Naive thymus-derived CD4-positive, alpha-beta T cell (primary cell): ENCODE measurements at regions not wholly inside any gene's neighbourhood (a gene's known extent, or its start where the extent isn't known, plus 50 kb on each side); places are given as distances from the start of the nearest gene placed in this dataset.

Source experiments
- ATAC-seq: fragments of 150-1000 bp; cut with Tn5 transposase; 2 replicates; pipeline ENCODE4 v1.10.0; 2021; ENCODE audit warnings: mild to moderate bottlenecking, moderate library complexity
- CTCF ChIA-PET: fragments of 350-600 bp; sonication (Branson Sonifier 250); formaldehyde crosslinking; loops from one replicate; lab custom pipeline; 2021; ENCODE audit warnings: antibody characterized with exemption; lab: Charles Lee
- POLR2A ChIA-PET: fragments of 350-600 bp; sonication (Branson Sonifier 250); formaldehyde crosslinking; loops from one replicate; lab custom pipeline; 2021; ENCODE audit warnings: antibody characterized with exemption, inconsistent platforms; lab: Charles Lee
- DNase-seq, 9 donors: peaks; one replicate each; pipeline versions ENCODE4 v3.0.0 to v3.0.0-alpha.2; 2020 to 2022; ENCODE audit warnings: mixed read lengths in 1 of 9
- H3K27ac ChIP-seq: one replicate; pipeline ENCODE4 v1.7.0; 2013; ENCODE audit warnings: mild to moderate bottlenecking, low read depth, low read length, moderate library complexity
- H3K27me3 ChIP-seq, 2 donors: one replicate each; pipeline ENCODE4 v1.7.0; 2013; ENCODE audit warnings: low read length in 2 of 2, mild to moderate bottlenecking in 2 of 2, moderate library complexity in 2 of 2; ENCODE audit not compliant: control insufficient read depth in 2 of 2, insufficient read depth in 2 of 2
- H3K36me3 ChIP-seq, 3 experiments: 1 replicate in 2 of 3; 2 replicates in 1 of 3; pipeline ENCODE4 v1.7.0; 2013; ENCODE audit warnings: low read length in 3 of 3, mild to moderate bottlenecking in 3 of 3, moderate library complexity in 1 of 3; ENCODE audit not compliant: insufficient read depth in 3 of 3, control insufficient read depth in 2 of 3
- H3K4me1 ChIP-seq, 2 donors: one replicate each; pipeline ENCODE4 v1.7.0; 2013; ENCODE audit warnings: low read length in 2 of 2, mild to moderate bottlenecking in 2 of 2, moderate library complexity in 1 of 2; ENCODE audit not compliant: control insufficient read depth in 2 of 2, insufficient read depth in 2 of 2
- H3K4me3 ChIP-seq: 2 replicates; pipeline ENCODE4 v1.7.0; 2013; ENCODE audit warnings: mild to moderate bottlenecking, low read length
- H3K9me3 ChIP-seq, 3 experiments: 1 replicate in 2 of 3; 2 replicates in 1 of 3; pipeline ENCODE4 v1.7.0; 2013; ENCODE audit warnings: low read length in 3 of 3; ENCODE audit not compliant: control insufficient read depth in 2 of 3
- H3K27ac Mint-ChIP-seq, 9 donors: one replicate each; pipeline ENCODE4 v1.8.0; 2020 to 2022; ENCODE audit warnings: mixed read lengths in 9 of 9, mild to moderate bottlenecking in 8 of 9, moderate library complexity in 5 of 9, inconsistent platforms in 2 of 9
- H3K27me3 Mint-ChIP-seq, 5 donors: one replicate each; pipeline ENCODE4 v1.8.0; 2021 to 2022; ENCODE audit warnings: mixed read lengths in 5 of 5, mild to moderate bottlenecking in 1 of 5
- H3K36me3 Mint-ChIP-seq, 5 donors: one replicate each; pipeline ENCODE4 v1.8.0; 2020 to 2022; ENCODE audit warnings: mixed read lengths in 5 of 5, mild to moderate bottlenecking in 3 of 5, inconsistent platforms in 1 of 5
- H3K4me1 Mint-ChIP-seq, 7 donors: one replicate each; pipeline ENCODE4 v1.8.0; 2020 to 2022; ENCODE audit warnings: mixed read lengths in 7 of 7, mild to moderate bottlenecking in 3 of 7, inconsistent platforms in 1 of 7
- H3K4me3 Mint-ChIP-seq, 10 donors: one replicate each; pipeline ENCODE4 v1.8.0; 2020 to 2022; ENCODE audit warnings: mild to moderate bottlenecking in 10 of 10, mixed read lengths in 10 of 10, moderate library complexity in 6 of 10, inconsistent platforms in 2 of 10
- H3K9me3 Mint-ChIP-seq, 11 donors: one replicate each; pipeline ENCODE4 v1.8.0; 2020 to 2022; ENCODE audit warnings: mixed read lengths in 11 of 11, mild to moderate bottlenecking in 4 of 11, inconsistent platforms in 1 of 11, moderate library complexity in 1 of 11
- intact Hi-C, 2 donors: fragments of 100-400 bp; cut with micrococcal nuclease; formaldehyde crosslinking; loops; one replicate each; pipeline ENCODE4 v1.15.1; 2023

DNA sequence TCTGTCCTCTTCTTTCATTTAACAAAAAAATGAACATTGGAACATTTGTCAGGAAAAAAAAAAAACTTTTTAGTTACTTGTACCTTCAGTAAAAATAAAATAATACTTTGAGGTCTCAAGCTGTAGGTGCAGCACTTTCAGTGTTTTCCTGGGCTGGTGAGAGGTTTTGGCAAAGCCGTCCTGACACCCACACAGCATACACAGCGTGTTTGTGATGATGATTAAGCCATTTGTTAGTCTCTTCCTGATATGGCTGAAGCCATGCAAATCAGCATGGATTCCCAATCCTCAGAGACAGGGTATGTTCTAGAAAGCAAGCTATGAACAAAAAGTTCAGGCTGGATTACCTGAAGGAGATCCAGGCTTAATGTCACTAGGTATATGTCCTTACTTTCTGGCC is 236.8 kb downstream of the ZNF516 start:
- Mint-ChIP-seq H3K36me3 (no peaks in the 10 kb centered on the region), H3K4me3 (no peak overlapping the region), H3K27me3 (peaks cover 8 to 24% (median 9%) of the 10 kb centered on the region in 5 donors), H3K4me1 (no peaks in the 10 kb centered on the region), H3K9me3 (no peaks in the 10 kb centered on the region), H3K27ac (no peak overlapping the region)
- H3K36me3 ChIP-seq = no peaks in the 10 kb centered on the region
- H3K4me1 ChIP-seq = no peaks in the 10 kb centered on the region
- ATAC-seq (no peak), DNase-seq (no peak)
- CTCF ChIA-PET = no interaction called here
- intact Hi-C loops = no loop called here
- H3K9me3 ChIP-seq = no peaks in the 10 kb centered on the region
- POLR2A ChIA-PET = no interaction called here
- H3K4me3 ChIP-seq = no peak overlapping the region
- no peaks in the 10 kb centered on the region for H3K27me3 ChIP-seq
- no peak overlapping the region for H3K27ac ChIP-seq

DNA sequence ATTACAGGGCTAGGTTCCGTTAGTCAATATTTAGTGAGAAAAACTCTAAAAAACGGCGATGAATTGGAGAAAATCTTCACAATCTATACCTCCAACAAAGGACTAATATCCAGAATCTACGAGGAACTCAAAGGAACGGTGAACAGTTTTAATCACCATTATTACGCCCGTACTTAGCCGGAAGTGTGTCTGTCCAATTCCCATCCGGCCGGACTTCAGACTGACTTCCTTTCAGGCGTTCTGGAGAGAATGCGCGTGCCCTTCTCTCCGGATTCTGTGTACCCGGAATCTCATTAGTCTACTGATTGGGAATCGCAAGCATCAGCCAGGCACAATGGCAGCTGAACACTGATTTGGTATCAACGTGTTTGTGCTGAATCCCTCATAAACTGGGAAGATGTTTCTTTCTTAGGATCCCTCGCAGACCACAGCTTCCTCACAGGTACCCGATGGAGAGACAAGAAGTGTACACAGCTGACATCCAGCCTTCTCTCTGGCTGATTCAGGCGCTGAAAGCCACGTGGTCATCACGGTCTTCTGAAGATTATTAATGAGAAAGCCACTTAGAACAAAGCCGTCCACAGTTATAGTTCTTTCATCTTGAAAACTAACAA is 239.9 kb downstream of the ZNF516 start:
- intact Hi-C loops = no loop called here
- no peak overlapping the region for H3K4me3 ChIP-seq
- DNase-seq (no peak), ATAC-seq (no peak)
- no peaks in the 10 kb centered on the region for H3K9me3 ChIP-seq
- no peaks in the 10 kb centered on the region for H3K27me3 ChIP-seq
- Mint-ChIP-seq H3K4me3 (peak overlapping the region in 1 of 10 donors; percentile 59), H3K4me1 (no peaks in the 10 kb centered on the region), H3K9me3 (no peaks in the 10 kb centered on the region), H3K27me3 (peaks cover 9 to 23% (median 10%) of the 10 kb centered on the region in 5 donors), H3K27ac (no peak overlapping the region), H3K36me3 (no peaks in the 10 kb centered on the region)
- no peaks in the 10 kb centered on the region for H3K4me1 ChIP-seq
- POLR2A ChIA-PET = no interaction called here
- H3K36me3 ChIP-seq = no peaks in the 10 kb centered on the region
- CTCF ChIA-PET = no interaction called here
- H3K27ac ChIP-seq = no peak overlapping the region

DNA sequence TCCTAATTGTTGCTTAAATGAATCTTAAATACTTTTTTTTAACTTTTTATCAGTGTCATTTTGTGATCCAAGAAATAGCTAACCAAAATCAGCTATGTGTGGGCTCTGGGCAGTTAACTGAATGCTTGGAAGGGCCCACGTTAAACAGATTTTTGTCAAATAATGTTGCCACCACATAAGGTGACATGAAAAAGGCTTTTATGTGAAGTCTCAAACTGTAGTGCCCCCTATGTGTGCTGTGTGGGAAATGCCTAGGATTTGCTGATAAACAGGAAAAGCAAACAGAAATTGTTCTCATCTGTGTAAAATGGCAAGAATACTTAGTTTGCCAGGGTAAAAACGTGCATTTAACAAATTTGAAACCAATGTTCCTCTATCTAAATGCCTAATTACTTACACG is 242.2 kb downstream of the ZNF516 start:
- H3K36me3 ChIP-seq = no peaks in the 10 kb centered on the region
- Mint-ChIP-seq H3K9me3 (no peaks in the 10 kb centered on the region), H3K27me3 (peaks cover 9 to 17% (median 10%) of the 10 kb centered on the region in 5 donors), H3K4me3 (no peak overlapping the region), H3K27ac (no peak overlapping the region), H3K4me1 (no peaks in the 10 kb centered on the region), H3K36me3 (no peaks in the 10 kb centered on the region)
- no peaks in the 10 kb centered on the region for H3K4me1 ChIP-seq
- no peaks in the 10 kb centered on the region for H3K27me3 ChIP-seq
- ATAC-seq = no peak
- ChIA-PET POLR2A (no interaction called here), CTCF (interaction anchor here (1.0 kb wide), 1 partner anchor 10 kb away, joined by 4 read pairs; no protein-coding TSS in a partner anchor)
- no peak for DNase-seq
- H3K9me3 ChIP-seq = no peaks in the 10 kb centered on the region
- intact Hi-C loops = no loop called here
- no peak overlapping the region for H3K4me3 ChIP-seq
- H3K27ac ChIP-seq = no peak overlapping the region

DNA sequence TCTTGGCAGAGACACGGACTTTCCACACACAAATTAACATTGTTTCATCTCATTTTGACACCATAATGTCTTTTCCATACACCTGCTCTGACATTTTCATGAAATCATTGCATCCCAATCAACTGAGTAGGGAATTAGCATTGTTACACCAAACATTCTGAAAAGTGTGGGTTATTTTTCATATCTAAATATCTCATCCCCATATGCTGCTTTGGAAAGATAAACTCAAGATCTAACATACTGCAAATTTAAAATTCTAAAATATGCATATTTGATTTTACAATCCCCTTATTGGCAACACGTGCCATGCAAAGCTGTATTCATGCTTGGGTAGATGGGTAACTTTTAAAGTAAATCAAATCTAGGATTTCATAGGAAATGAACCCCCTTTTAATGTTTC is 242.9 kb downstream of the ZNF516 start:
- no peaks in the 10 kb centered on the region for H3K27me3 ChIP-seq
- CTCF ChIA-PET = no interaction called here
- Mint-ChIP-seq H3K9me3 (no peaks in the 10 kb centered on the region), H3K27me3 (peaks cover 6 to 17% (median 9%) of the 10 kb centered on the region in 5 donors), H3K4me1 (no peaks in the 10 kb centered on the region), H3K4me3 (no peak overlapping the region), H3K27ac (no peak overlapping the region), H3K36me3 (no peaks in the 10 kb centered on the region)
- no peak overlapping the region for H3K27ac ChIP-seq
- POLR2A ChIA-PET = no interaction called here
- H3K9me3 ChIP-seq = no peaks in the 10 kb centered on the region
- H3K4me3 ChIP-seq = no peak overlapping the region
- intact Hi-C loops = no loop called here
- H3K36me3 ChIP-seq = no peaks in the 10 kb centered on the region
- ATAC-seq (no peak), DNase-seq (no peak)
- H3K4me1 ChIP-seq = no peaks in the 10 kb centered on the region

DNA sequence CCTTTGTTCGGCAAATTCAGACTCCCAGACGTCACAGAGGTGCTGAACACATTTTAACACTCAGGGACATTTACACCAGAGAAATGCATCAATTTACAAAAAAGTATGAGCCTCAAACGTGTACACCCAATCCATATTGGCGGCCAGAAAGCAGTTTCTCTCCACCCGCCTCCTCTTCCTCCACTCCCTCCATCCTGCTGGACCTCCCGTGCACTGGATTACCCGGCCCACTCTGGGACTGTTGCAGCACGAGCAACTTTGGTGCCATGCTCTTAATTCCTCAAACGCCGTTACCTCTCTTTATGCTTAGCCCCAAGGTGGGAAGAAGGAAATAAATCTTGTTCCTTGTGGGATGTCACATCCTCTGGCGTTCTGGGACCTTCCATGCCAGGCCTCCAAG is 243.4 kb downstream of the ZNF516 start:
- Mint-ChIP-seq H3K4me3 (no peak overlapping the region), H3K27ac (no peak overlapping the region), H3K27me3 (peaks cover 6 to 17% (median 9%) of the 10 kb centered on the region in 5 donors), H3K36me3 (no peaks in the 10 kb centered on the region), H3K4me1 (peaks cover 0 to 3% (median 0%) of the 10 kb centered on the region in 7 donors), H3K9me3 (no peaks in the 10 kb centered on the region)
- POLR2A ChIA-PET = no interaction called here
- Histone ChIP-seq H3K36me3 (no peaks in the 10 kb centered on the region), H3K4me1 (no peaks in the 10 kb centered on the region), H3K27ac (no peak overlapping the region), H3K27me3 (no peaks in the 10 kb centered on the region), H3K4me3 (no peak overlapping the region), H3K9me3 (no peaks in the 10 kb centered on the region)
- CTCF ChIA-PET = no interaction called here
- DNase-seq (no peak), ATAC-seq (no peak)
- intact Hi-C loops = no loop called here

DNA sequence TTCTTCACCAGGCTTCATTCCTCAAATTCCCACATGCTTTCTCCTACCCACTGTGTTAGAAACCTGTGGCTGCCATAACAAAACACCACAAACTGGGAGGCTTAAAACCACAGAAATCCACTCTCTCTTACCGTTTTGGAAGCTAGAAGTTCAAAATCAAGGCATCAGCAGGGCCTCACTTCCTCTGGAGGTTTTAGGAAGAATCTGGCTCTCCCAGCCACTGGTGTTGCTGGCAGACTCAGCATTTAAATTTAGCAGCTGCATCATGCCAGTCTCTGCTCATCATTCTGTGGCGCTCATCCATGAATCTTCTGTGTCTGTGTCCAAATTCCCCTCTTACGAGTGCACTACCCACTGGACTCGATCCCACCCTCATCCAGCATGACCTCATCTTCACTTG is 248.5 kb downstream of the ZNF516 start:
- Mint-ChIP-seq H3K36me3 (no peaks in the 10 kb centered on the region), H3K4me1 (peaks cover 0 to 8% (median 0%) of the 10 kb centered on the region in 7 donors), H3K27ac (no peak overlapping the region), H3K9me3 (peaks cover 0 to 7% (median 0%) of the 10 kb centered on the region in 11 donors), H3K27me3 (peaks cover 0 to 7% (median 0%) of the 10 kb centered on the region in 5 donors), H3K4me3 (no peak overlapping the region)
- ATAC-seq = no peak
- CTCF ChIA-PET = no interaction called here
- no peaks in the 10 kb centered on the region for H3K36me3 ChIP-seq
- no peaks in the 10 kb centered on the region for H3K4me1 ChIP-seq
- H3K27ac ChIP-seq = no peak overlapping the region
- H3K9me3 ChIP-seq = no peaks in the 10 kb centered on the region
- DNase-seq = no peak
- H3K27me3 ChIP-seq = no peaks in the 10 kb centered on the region
- no peak overlapping the region for H3K4me3 ChIP-seq
- intact Hi-C loops = no loop called here
- POLR2A ChIA-PET = no interaction called here

DNA sequence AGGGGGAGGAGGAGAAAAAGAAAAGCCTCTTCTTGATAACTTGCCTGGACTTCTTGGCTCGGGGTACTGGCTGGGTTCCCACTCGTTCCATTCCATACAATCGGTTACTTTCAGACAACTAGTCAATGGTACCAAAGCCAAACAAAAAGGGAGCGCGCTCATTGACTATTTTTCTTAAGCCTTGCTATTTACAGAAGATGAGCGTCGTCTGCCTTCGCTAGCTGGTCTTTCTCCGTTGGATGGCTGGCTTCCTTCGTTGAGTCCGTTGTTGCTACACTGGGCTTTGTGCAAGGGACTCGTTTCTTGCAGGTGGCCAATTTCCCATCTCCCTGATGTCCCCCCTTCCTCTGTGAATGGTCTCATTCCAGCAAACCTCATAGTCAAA is 260.4 kb downstream of the ZNF516 start:
- Histone ChIP-seq H3K4me3 (no peak overlapping the region), H3K4me1 (no peaks in the 10 kb centered on the region), H3K27me3 (no peaks in the 10 kb centered on the region), H3K27ac (no peak overlapping the region), H3K36me3 (no peaks in the 10 kb centered on the region), H3K9me3 (no peaks in the 10 kb centered on the region)
- no peak for DNase-seq
- peaks cover 0 to 4% (median 0%) of the 10 kb centered on the region in 5 donors for H3K36me3 Mint-ChIP-seq
- CTCF ChIA-PET = no interaction called here
- H3K27ac Mint-ChIP-seq = no peak overlapping the region
- POLR2A ChIA-PET = no interaction called here
- peaks cover 0 to 26% (median 13%) of the 10 kb centered on the region in 11 donors for H3K9me3 Mint-ChIP-seq
- intact Hi-C loops = no loop called here
- peaks cover 4 to 51% (median 27%) of the 10 kb centered on the region in 5 donors for H3K27me3 Mint-ChIP-seq
- no peak overlapping the region for H3K4me3 Mint-ChIP-seq
- no peak for ATAC-seq
- H3K4me1 Mint-ChIP-seq = no peaks in the 10 kb centered on the region
